GM12878 (cell line): ENCODE measurements at regions not wholly inside any gene's neighbourhood (a gene's known extent, or its start where the extent isn't known, plus 50 kb on each side); places are given as distances from the start of the nearest gene placed in this dataset.

Source experiments
- ATAC-seq: fragments of 200-7000 bp; cut with Tn5 transposase; 3 replicates; pipeline ENCODE4 v1.9.1; 2020; ENCODE audit warnings: mild to moderate bottlenecking, moderate library complexity
- BruUV-seq: library from RNA; stranded (reverse); fragments of 400-500 nt; replicated peaks from 2 replicates; lab custom pipeline; 2021; lab: Mats Ljungman, UMichigan
- CTCF ChIA-PET: fragments of 300-600 bp; sonication (Branson Sonifier 250); formaldehyde crosslinking; extraction: SDS; loops from one replicate; lab custom pipeline; 2021; ENCODE audit warnings: inconsistent platforms; lab: Yijun Ruan, JAX
- POLR2A ChIA-PET: fragments of 350-600 bp; formaldehyde crosslinking; extraction: SDS; loops from one replicate; lab custom pipeline; 2021; ENCODE audit warnings: inconsistent platforms; lab: Charles Lee
- RAD21 ChIA-PET: fragments of 300-600 bp; sonication (Branson Sonifier 250); formaldehyde crosslinking; loops from one replicate; lab custom pipeline; 2023; ENCODE audit warnings: antibody characterized with exemption; ENCODE audit not compliant: unreplicated experiment; lab: Charles Lee
- SMC1A ChIA-PET: fragments of 300-600 bp; sonication (Branson Sonifier 250); formaldehyde crosslinking; loops from one replicate; lab custom pipeline; 2023; ENCODE audit not compliant: unreplicated experiment, uncharacterized antibody; lab: Charles Lee
- DNase-seq: peaks from one replicate; pipeline ENCODE4 v3.0.0-alpha.2; 2011; ENCODE audit warnings: low read depth, low spot score
- FAIRE-seq: peaks from 3 replicates; lab custom pipeline; 2011; peaks lifted over from hg19 to GRCh38; lab: Jason Lieb, UNC
- H2AFZ ChIP-seq: 2 replicates; pipeline ENCODE4 v1.6.0; 2011; ENCODE audit warnings: low read depth, low read length, control low read depth; ENCODE audit not compliant: control insufficient read depth
- H3K27ac ChIP-seq: 2 replicates; pipeline ENCODE4 v1.5.1; 2011; ENCODE audit warnings: control low read depth; ENCODE audit not compliant: control insufficient read depth, insufficient read depth
- H3K27me3 ChIP-seq, 2 experiments: replicated peaks in 1 of 2; 2 replicates each; pipeline versions ENCODE4 v1.6.0 to v1.6.1; 2011; ENCODE audit warnings: low read length in 1 of 2; ENCODE audit not compliant: control insufficient read depth in 2 of 2, insufficient read depth in 2 of 2
- H3K36me3 ChIP-seq, 2 experiments: 2 replicates each; pipeline ENCODE4 v1.5.1; 2011; ENCODE audit warnings: low read length in 1 of 2; ENCODE audit not compliant: control insufficient read depth in 2 of 2, insufficient read depth in 2 of 2
- H3K4me1 ChIP-seq: 2 replicates; pipeline ENCODE4 v1.6.1; 2011; ENCODE audit warnings: mild to moderate bottlenecking, low read length, moderate library complexity, mixed read lengths; ENCODE audit not compliant: control insufficient read depth, insufficient read depth
- H3K4me2 ChIP-seq: 2 replicates; pipeline ENCODE4 v1.6.0; 2011; ENCODE audit warnings: control low read depth; ENCODE audit not compliant: control insufficient read depth, insufficient read depth
- H3K4me3 ChIP-seq: fragments of 200-600 bp; sonication (generic); 2 replicates; pipeline ENCODE4 v1.5.1; 2016
- H3K79me2 ChIP-seq: 2 replicates; pipeline ENCODE4 v1.6.0; 2011; ENCODE audit warnings: low read length; ENCODE audit not compliant: control insufficient read depth, insufficient read depth
- H3K9ac ChIP-seq: 2 replicates; pipeline ENCODE4 v1.8.0; 2011; ENCODE audit warnings: low read length, control low read depth, mixed read lengths; ENCODE audit not compliant: control insufficient read depth, insufficient read depth
- H3K9me3 ChIP-seq: replicated peaks from 3 replicates; pipeline ENCODE4 v1.5.1; 2011; ENCODE audit warnings: mild to moderate bottlenecking, low read length; ENCODE audit not compliant: control insufficient read depth, insufficient read depth
- H4K20me1 ChIP-seq: 2 replicates; pipeline ENCODE4 v1.6.0; 2011; ENCODE audit not compliant: control insufficient read depth, insufficient read depth
- CBX3 ChIP-seq: fragments of 200-600 bp; sonication (generic); IDR thresholded peaks from 2 replicates; pipeline ENCODE4 v1.6.1; 2016; ENCODE audit warnings: low read depth, borderline replicate concordance
- EED ChIP-seq: sonication (generic); IDR thresholded peaks from 2 replicates; pipeline ENCODE4 v1.6.1; 2016; ENCODE audit warnings: antibody characterized with exemption, low read depth
- FOXK2 ChIP-seq: fragments of 450-650 bp; IDR thresholded peaks from 2 replicates; pipeline ENCODE4 v1.6.1; 2017; ENCODE audit warnings: mild to moderate bottlenecking, moderate library complexity
- HDAC6 ChIP-seq: fragments of 200-600 bp; sonication (generic); IDR thresholded peaks from one replicate; pipeline ENCODE4 v1.8.0; 2017; ENCODE audit warnings: antibody characterized with exemption; ENCODE audit not compliant: unreplicated experiment
- HDGF ChIP-seq: fragments of 450-650 bp; IDR thresholded peaks from 2 replicates; pipeline ENCODE4 v1.6.1; 2016; ENCODE audit warnings: antibody characterized with exemption
- MEF2A ChIP-seq: IDR thresholded peaks from 2 replicates; pipeline ENCODE4 v1.6.1; 2011; ENCODE audit warnings: low read depth, mild to moderate bottlenecking, low read length, moderate library complexity; ENCODE audit not compliant: insufficient read depth
- NFIC ChIP-seq: IDR thresholded peaks from 2 replicates; pipeline ENCODE4 v1.6.1; 2012; ENCODE audit warnings: low read depth, mild to moderate bottlenecking, inconsistent platforms, low read length, moderate library complexity
- NFYB ChIP-seq: IDR thresholded peaks from 2 replicates; pipeline ENCODE4 v1.6.1; 2011; ENCODE audit warnings: low read depth, mild to moderate bottlenecking, low read length, improper control_type of control experiment, moderate library complexity; ENCODE audit not compliant: insufficient read depth
- NR2C2 ChIP-seq: IDR thresholded peaks from 2 replicates; pipeline ENCODE4 v1.6.1; 2011; ENCODE audit warnings: borderline replicate concordance, low read depth; ENCODE audit not compliant: control insufficient read depth, insufficient read length
- POLR2AphosphoS5 ChIP-seq: IDR thresholded peaks from 2 replicates; pipeline ENCODE4 v1.6.1; 2011; ENCODE audit warnings: mild to moderate bottlenecking, low read length, inconsistent platforms
- PRDM15 ChIP-seq: fragments of 450-650 bp; formaldehyde crosslinking; IDR thresholded peaks from 2 replicates; pipeline ENCODE4 v1.4.0; 2020; ENCODE audit warnings: mild to moderate bottlenecking, moderate library complexity
- SREBF2 ChIP-seq: IDR thresholded peaks from 2 replicates; pipeline ENCODE4 v1.6.1; 2012; ENCODE audit warnings: mild to moderate bottlenecking, low read length
- ZNF24 ChIP-seq: fragments of 450-650 bp; IDR thresholded peaks from 2 replicates; pipeline ENCODE4 v1.6.1; 2017; ENCODE audit warnings: antibody characterized with exemption, mild to moderate bottlenecking
- ZNF274 ChIP-seq: IDR thresholded peaks from one replicate; pipeline ENCODE4 v1.8.0; 2011; ENCODE audit not compliant: insufficient read length, insufficient read depth
- ZNF687 ChIP-seq: fragments of 450-650 bp; IDR thresholded peaks from 2 replicates; pipeline ENCODE4 v1.6.1; 2017; ENCODE audit warnings: mild to moderate bottlenecking, moderate library complexity
- WGBS: methylation state at CpG from one replicate; pipeline ENCODE4 v1.1.6; 2016; ENCODE audit warnings: low lambda C conversion rate; ENCODE audit not compliant: insufficient replicate concordance, insufficient coverage; ENCODE audit errors: missing lambda C conversion rate; 5-methylcytosine and 5-hydroxymethylcytosine counted together
- in situ Hi-C: fragments of 300-500 bp; cut with MboI; formaldehyde crosslinking; loops from 9 replicates; pipeline ENCODE4 v1.14.3; 2018; ENCODE audit warnings: mixed read lengths
- intact Hi-C: fragments of 100-400 bp; cut with micrococcal nuclease; formaldehyde crosslinking; loops from one replicate; pipeline ENCODE4 v1.14.2; 2022; ENCODE audit not compliant: unreplicated experiment

- ChIA-PET RAD21 (no interaction called here), POLR2A (no interaction called here), CTCF (interaction anchor here (0.7 to 1.5 kb wide), 2 partner anchors 260 to 630 kb away, joined by 3 read pairs; no protein-coding TSS in a partner anchor), SMC1A (no interaction called here)
- in situ Hi-C loops, result no loop called here
- no peaks in the 10 kb centered on the region for H4K20me1 ChIP-seq
- BruUV-seq, result no TSS peak
- DNase-seq, result no peak
- no peak for FAIRE-seq
- no peaks in the 10 kb centered on the region for H3K79me2 ChIP-seq
- H3K9ac ChIP-seq, result no peak overlapping the region
- H3K9me3 ChIP-seq, result no peaks in the 10 kb centered on the region
- no peak overlapping the region for H2AFZ ChIP-seq
- WGBS, result 0% methylated on average over 1 of the region's 1 CpG
- no peaks in the 10 kb centered on the region for H3K36me3 ChIP-seq
- H3K27ac ChIP-seq, result no peak overlapping the region
- H3K4me1 ChIP-seq, result no peaks in the 10 kb centered on the region; the same call in 1 of the 2 replicates
- no peak overlapping the region for H3K4me3 ChIP-seq
- no peak overlapping the region for H3K4me2 ChIP-seq
- no peak for ATAC-seq
- intact Hi-C loops, result no loop called here
- H3K27me3 ChIP-seq, result peaks cover 1 to 3% of the 10 kb centered on the region in 2 experiments; a peak in 1 of 4 replicates
- TF ChIP-seq EED, result no peak
- TF ChIP-seq CBX3, result no peak
- TF ChIP-seq ZNF687, result no peak
- no peak for TF ChIP-seq ZNF274
- no peak for TF ChIP-seq ZNF24
- no peak for TF ChIP-seq FOXK2
- TF ChIP-seq PRDM15 (CRISPR knock-in tag), result no peak
- no peak for TF ChIP-seq NFIC
- TF ChIP-seq SREBF2, result no peak
- no peak for TF ChIP-seq NR2C2
- TF ChIP-seq HDAC6, result no peak
- no peak for TF ChIP-seq HDGF
- no peak for TF ChIP-seq NFYB
- TF ChIP-seq POLR2AphosphoS5, result no peak
- no peak for TF ChIP-seq MEF2A
Measured at GRCh38 chr7:131950758-131951157, 394.3 kb upstream of the PODXL start.
